Keratinocyte (primary cell): ENCODE measurements at regions not wholly inside any gene's neighbourhood (a gene's known extent, or its start where the extent isn't known, plus 50 kb on each side); places are given as distances from the start of the nearest gene placed in this dataset.

Source experiments
- CTCF ChIP-seq, 3 experiments: IDR thresholded peaks in 1 of 3; conservative IDR thresholded peaks in 1 of 3; optimal IDR thresholded peaks in 1 of 3; 2 replicates in 2 of 3; 3 replicates in 1 of 3; pipeline versions ENCODE3 to v1.5.1; 2011; ENCODE audit warnings: low read length in 3 of 3, mild to moderate bottlenecking in 3 of 3, moderate library complexity in 2 of 3, control low read depth in 1 of 3, inconsistent platforms in 1 of 3; ENCODE audit not compliant: insufficient read depth in 2 of 3; ENCODE audit errors: extremely low read depth in 1 of 3
- EZH2 ChIP-seq: IDR thresholded peaks from one replicate; pipeline ENCODE4 v1.6.1; 2012; ENCODE audit warnings: inconsistent platforms, mild to moderate bottlenecking, low read length, moderate library complexity

- TF ChIP-seq CTCF (optimal IDR thresholded peaks at IDR 0.05 in 1 of 3, IDR thresholded peaks at IDR 0.05 in 1 of 3, conservative IDR thresholded peaks at IDR 0.05 in 1 of 3; ENCODE audit: extremely low read depth in 1 of 3, insufficient read depth in 2 of 3, low read length in 3 of 3) (no peak), EZH2 (no peak)
Measured at GRCh38 chr5:89117124-89117644, 234.2 kb upstream of the MEF2C start.
